ENCODE measurements at regions not wholly inside any gene's neighbourhood (a gene's known extent, or its start where the extent isn't known, plus 50 kb on each side); places are given as distances from the start of the nearest gene placed in this dataset.

DNA sequence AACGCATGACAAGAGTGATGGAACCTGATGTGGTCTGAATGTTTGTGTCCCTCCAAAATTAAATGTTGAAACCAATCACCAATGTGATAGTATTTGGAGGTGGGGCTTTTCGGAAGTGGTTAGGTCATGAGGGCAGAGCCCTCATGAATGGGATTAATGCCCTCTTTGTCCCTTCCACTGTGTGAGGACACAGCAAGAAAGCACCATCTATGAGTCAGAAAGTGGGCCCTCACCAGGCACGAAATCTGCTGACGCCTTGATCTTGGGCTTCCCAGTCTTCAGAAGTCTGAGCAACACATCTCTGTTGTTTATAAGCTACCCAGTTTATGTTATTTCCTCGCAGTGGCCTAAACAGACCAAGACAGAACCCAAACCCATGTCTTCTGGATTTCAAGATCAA lies 244.0 kb upstream of the JAG1 start:
- TF ChIP-seq, protein P1, sequence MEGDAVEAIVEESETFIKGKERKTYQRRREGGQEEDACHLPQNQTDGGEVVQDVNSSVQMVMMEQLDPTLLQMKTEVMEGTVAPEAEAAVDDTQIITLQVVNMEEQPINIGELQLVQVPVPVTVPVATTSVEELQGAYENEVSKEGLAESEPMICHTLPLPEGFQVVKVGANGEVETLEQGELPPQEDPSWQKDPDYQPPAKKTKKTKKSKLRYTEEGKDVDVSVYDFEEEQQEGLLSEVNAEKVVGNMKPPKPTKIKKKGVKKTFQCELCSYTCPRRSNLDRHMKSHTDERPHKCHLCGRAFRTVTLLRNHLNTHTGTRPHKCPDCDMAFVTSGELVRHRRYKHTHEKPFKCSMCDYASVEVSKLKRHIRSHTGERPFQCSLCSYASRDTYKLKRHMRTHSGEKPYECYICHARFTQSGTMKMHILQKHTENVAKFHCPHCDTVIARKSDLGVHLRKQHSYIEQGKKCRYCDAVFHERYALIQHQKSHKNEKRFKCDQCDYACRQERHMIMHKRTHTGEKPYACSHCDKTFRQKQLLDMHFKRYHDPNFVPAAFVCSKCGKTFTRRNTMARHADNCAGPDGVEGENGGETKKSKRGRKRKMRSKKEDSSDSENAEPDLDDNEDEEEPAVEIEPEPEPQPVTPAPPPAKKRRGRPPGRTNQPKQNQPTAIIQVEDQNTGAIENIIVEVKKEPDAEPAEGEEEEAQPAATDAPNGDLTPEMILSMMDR (IDR thresholded peaks at IDR 0.05), result no peak
- no peak overlapping the region for H3K4me3 ChIP-seq
- DNase-seq (no peak), ATAC-seq (no peak)
- H3K4me1 ChIP-seq (ENCODE audit: low read depth), result no peaks in the 10 kb centered on the region
- no peaks in the 10 kb centered on the region for H3K36me3 ChIP-seq (ENCODE audit: low read depth)
- no peaks in the 10 kb centered on the region for H3K9me3 ChIP-seq
- intact Hi-C loops (cut with DNase I, micrococcal nuclease), result no loop called here

DNA sequence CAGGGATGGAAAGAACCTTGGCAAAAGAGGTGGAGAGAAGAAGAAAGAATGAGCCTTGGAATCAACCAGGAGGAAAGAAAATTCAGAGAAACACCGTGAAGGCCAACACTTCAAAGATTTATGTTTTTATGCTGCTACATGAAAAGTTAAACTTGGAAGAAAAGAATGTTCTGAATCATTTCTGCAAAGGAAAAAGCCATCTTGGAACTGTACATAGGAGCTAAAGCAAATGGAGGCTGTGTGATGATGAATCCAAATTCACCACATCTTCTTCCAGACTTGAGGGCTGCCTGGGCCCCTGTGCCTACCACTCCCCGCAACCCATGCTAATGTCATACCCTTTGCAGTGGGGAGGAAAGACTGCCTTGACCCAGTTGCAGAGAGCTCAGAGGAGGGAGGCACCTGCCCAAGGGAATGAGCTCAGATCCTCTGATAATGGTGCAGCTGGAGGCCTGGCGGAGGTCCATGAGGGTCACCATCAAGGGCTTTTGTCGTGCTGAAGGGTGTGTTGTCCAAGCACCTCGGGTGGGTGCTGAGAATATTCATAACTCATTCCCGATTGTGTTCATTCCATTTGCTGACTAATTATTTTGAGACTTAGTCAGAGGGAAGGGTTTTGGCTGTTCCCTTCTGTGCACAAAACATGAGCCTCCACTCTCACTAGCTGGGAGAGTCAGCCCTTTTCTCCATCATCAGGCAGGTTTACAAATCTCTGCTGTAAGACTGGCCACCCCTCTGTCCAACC lies 245.8 kb upstream of the JAG1 start:
- ATAC-seq (no peak), DNase-seq (no peak)
- H3K36me3 ChIP-seq (ENCODE audit: low read depth), result no peaks in the 10 kb centered on the region
- intact Hi-C loops (cut with DNase I, micrococcal nuclease), result no loop called here
- TF ChIP-seq, protein P1 (IDR thresholded peaks at IDR 0.05), result no peak
- no peaks in the 10 kb centered on the region for H3K4me1 ChIP-seq (ENCODE audit: low read depth)
- no peak overlapping the region for H3K4me3 ChIP-seq
- no peaks in the 10 kb centered on the region for H3K9me3 ChIP-seq

DNA sequence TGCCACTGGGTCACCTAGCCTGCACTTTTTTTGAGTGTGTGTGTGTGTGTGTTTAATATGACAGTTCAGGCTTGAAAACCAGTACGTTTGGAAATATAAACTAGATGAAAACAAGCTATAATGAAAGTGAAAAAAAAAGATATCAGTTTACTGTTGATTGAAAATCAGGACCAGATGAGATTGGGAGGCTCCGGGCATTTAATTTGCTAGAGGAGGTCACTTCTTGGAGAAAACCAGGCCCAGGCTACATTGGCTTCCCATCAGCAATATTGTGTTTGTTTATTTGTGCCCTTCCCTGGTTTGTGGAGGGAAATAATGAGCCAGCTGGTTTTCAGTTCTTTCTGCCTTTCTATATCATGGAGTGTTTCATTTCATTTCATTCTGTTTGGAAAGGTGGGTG lies 246.6 kb upstream of the JAG1 start:
- no peaks in the 10 kb centered on the region for H3K9me3 ChIP-seq
- H3K36me3 ChIP-seq (ENCODE audit: low read depth), result no peaks in the 10 kb centered on the region
- ATAC-seq (no peak), DNase-seq (no peak)
- TF ChIP-seq, protein P1 (IDR thresholded peaks at IDR 0.05), result no peak
- H3K4me1 ChIP-seq (ENCODE audit: low read depth), result no peaks in the 10 kb centered on the region
- no peak overlapping the region for H3K4me3 ChIP-seq
- intact Hi-C loops (cut with DNase I, micrococcal nuclease), result no loop called here

DNA sequence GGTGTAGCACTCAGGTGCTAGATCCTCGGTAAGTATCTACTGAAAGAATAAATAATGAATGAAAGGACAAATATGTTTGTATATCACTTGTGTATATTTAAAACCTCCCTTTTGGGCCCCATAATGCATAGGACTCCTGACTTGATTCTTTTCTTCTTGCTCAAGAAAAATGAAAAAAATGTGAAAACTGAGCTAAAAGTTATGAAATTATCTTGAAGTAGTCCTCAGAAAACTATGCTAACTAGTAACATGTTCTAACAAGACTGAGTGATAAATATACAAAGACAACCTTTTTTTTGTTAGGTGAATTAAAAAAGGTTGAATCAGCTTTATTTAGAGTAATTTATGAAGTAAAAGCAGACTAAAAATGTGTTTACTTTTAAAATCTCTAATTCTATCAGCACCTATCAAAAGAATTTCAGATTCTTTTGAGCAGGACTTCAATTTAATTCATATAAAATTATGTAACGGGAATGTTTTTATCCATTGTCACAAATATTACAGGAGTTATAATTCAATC lies 247.8 kb upstream of the JAG1 start:
- no peak for ATAC-seq

DNA sequence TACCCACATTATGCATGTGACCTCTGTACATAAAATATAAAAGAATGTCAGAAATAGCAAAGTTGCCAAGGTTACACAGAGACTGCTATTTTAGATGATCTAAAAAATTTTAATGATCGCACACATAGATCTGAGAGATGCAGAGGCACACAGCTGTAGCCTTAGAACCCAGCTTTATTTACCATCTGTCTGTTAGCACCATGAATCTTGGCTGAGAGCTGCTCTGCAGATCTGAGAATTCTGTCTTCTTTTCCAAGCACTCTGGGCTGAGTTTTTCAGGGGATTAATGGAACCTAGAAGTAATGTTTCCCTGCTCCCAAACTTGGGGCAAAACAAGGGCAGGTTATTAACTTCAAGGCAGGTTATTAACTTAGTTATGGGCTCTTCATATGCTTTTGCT lies 248.7 kb upstream of the JAG1 start:
- Histone ChIP-seq H3K36me3 (ENCODE audit: low read depth) (no peaks in the 10 kb centered on the region), H3K4me3 (no peak overlapping the region), H3K4me1 (ENCODE audit: low read depth) (no peaks in the 10 kb centered on the region), H3K9me3 (no peaks in the 10 kb centered on the region)
- ATAC-seq, result no peak
- TF ChIP-seq, protein P1 (IDR thresholded peaks at IDR 0.05), result no peak
- intact Hi-C loops (cut with DNase I, micrococcal nuclease), result no loop called here
- DNase-seq, result no peak

More for the DNA sequence above, 247.8 kb upstream of the JAG1 start:
- Histone ChIP-seq H3K9me3 (no peaks in the 10 kb centered on the region), H3K36me3 (ENCODE audit: low read depth) (no peaks in the 10 kb centered on the region), H3K4me3 (no peak overlapping the region), H3K4me1 (ENCODE audit: low read depth) (no peaks in the 10 kb centered on the region)
- DNase-seq, result no peak
- TF ChIP-seq, protein P1 (IDR thresholded peaks at IDR 0.05), result no peak
- intact Hi-C loops (cut with DNase I, micrococcal nuclease), result no loop called here

Measured in mucosa of descending colon (tissue), 3 donors.